ENCODE measurements at regions not wholly inside any gene's neighbourhood (a gene's known extent, or its start where the extent isn't known, plus 50 kb on each side); places are given as distances from the start of the nearest gene placed in this dataset.
A peak's percentile ranks its signal among the peaks of the same experiment; 100 is the strongest.

DNA sequence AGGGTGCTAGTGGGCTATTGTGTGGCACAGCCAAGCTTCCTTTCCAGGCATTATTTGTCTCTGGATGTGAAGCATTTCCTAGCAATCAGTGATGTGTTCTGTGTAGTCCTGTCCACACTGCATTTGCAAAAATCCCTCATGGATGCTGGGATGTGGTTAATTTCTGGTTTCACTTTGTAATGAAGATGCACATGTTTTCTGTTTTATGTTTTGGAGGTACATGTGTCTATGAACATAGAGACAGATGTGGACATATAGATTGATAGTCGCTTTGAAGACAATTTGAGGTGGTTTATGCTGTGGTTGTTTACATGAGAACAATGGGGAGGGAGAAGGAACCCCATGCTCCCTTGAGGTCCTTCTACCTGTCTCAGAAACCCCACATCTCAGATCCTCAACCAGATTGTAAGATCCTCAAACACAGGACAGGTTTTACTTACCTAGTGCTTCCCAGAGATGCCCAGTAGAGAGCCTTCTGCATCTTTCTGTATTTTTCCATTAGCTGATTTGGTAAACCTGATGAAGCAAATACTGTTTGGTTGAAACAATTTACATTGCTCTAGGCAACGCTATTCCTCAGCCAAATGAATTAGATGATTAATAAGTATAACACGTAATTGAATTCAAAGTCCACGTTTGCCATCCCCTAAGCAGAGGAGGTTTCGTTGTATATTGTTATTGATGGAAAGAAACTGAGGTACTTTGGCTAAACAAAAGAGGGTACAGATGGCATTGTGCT is 204.4 kb downstream of the SPP2 start:
- H3K9me3 ChIP-seq: no peaks in the 10 kb centered on the region
- TF ChIP-seq, protein P1, sequence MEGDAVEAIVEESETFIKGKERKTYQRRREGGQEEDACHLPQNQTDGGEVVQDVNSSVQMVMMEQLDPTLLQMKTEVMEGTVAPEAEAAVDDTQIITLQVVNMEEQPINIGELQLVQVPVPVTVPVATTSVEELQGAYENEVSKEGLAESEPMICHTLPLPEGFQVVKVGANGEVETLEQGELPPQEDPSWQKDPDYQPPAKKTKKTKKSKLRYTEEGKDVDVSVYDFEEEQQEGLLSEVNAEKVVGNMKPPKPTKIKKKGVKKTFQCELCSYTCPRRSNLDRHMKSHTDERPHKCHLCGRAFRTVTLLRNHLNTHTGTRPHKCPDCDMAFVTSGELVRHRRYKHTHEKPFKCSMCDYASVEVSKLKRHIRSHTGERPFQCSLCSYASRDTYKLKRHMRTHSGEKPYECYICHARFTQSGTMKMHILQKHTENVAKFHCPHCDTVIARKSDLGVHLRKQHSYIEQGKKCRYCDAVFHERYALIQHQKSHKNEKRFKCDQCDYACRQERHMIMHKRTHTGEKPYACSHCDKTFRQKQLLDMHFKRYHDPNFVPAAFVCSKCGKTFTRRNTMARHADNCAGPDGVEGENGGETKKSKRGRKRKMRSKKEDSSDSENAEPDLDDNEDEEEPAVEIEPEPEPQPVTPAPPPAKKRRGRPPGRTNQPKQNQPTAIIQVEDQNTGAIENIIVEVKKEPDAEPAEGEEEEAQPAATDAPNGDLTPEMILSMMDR (IDR thresholded peaks at IDR 0.05): no peak
- H3K27me3 ChIP-seq: peaks cover 0 to 57% (median 19%) of the 10 kb centered on the region in 7 donors
- WGBS, 2 donors: 86 to 88% methylated on average over 5 of the region's 5 CpGs
- no peak for ATAC-seq
- intact Hi-C loops (cut with DNase I): no loop called here
- H3K4me1 ChIP-seq: peaks cover 0 to 9% (median 0%) of the 10 kb centered on the region in 9 donors
- no peak overlapping the region for H3K4me3 ChIP-seq
- H3K27ac ChIP-seq: no peak overlapping the region
- DNase-seq: no peak
- no peaks in the 10 kb centered on the region for H3K36me3 ChIP-seq

GRCh38 chr2:234252772-234253171 is 202.3 kb downstream of the SPP2 start:
- intact Hi-C loops (cut with DNase I): no loop called here
- no peak for ATAC-seq

DNA sequence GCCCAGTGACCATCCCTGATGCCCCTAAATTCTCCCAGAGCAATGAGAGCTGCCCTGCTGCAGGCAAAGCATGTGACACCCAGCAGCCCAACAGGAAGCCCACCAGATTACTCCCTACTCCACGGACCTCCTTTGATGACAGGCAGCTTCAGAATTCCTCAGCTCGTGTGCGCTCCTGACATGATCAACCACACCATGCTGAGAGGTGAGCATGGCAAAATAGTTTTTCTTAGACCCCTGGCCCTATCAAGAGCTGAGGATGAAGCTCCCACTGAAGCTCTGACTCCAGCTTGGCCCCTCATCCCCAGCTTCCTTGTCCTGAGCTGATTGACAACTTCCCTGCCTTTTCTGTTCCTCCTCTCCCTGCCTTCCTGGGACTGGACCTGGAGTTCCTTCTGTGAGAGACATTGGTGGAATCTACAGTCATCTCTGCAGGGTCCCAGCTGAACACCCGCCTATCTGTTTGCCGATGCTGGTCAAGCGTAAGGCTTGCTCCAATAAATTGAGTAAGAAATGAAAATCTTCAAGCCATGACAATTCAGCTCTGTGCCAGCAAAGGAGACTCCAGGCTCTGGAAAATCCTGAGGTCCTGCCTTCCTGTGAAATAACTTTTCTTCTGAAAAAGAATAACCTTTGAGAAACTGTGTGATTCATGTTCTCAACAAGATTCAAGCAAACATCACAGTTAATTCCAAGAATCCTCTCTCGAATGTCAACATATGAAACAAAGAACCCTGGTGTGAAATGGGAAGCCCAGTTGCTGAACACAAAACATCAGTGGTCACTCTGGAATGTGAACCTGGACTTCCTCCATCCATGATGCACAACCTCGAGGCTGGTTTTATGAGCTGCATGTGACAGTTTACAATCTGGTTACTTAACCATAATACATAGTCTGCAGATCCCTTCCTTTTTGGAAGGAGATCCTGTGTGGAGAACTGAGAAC is 201.1 kb downstream of the SPP2 start:
- TF ChIP-seq, protein P1 (IDR thresholded peaks at IDR 0.05): no peak
- WGBS, 2 donors: 60 to 64% methylated on average over 8 of the region's 8 CpGs
- ATAC-seq (peak in 1 of 8 donors; percentile 22), DNase-seq (no peak)
- intact Hi-C loops (cut with DNase I): no loop called here
- H3K4me1 ChIP-seq: no peaks in the 10 kb centered on the region
- H3K27me3 ChIP-seq: peaks cover 0 to 46% (median 11%) of the 10 kb centered on the region in 7 donors
- no peaks in the 10 kb centered on the region for H3K36me3 ChIP-seq
- H3K27ac ChIP-seq: no peak overlapping the region
- H3K9me3 ChIP-seq: no peaks in the 10 kb centered on the region
- H3K4me3 ChIP-seq: no peak overlapping the region

More at GRCh38 chr2:234252772-234253171, 202.3 kb downstream of the SPP2 start:
- H3K4me3 ChIP-seq: no peak overlapping the region
- no peaks in the 10 kb centered on the region for H3K9me3 ChIP-seq
- H3K36me3 ChIP-seq: no peaks in the 10 kb centered on the region
- DNase-seq: no peak
- TF ChIP-seq, protein P1 (IDR thresholded peaks at IDR 0.05): no peak
- H3K4me1 ChIP-seq: peaks cover 0 to under 1% (median 0%) of the 10 kb centered on the region in 9 donors
- no peak overlapping the region for H3K27ac ChIP-seq
- peaks cover 0 to 51% (median 14%) of the 10 kb centered on the region in 7 donors for H3K27me3 ChIP-seq
- 62 to 70% methylated on average over 7 of the region's 7 CpGs for whole genome bisulfite sequencing, 2 donors

GRCh38 chr2:234250926-234251325 is 200.4 kb downstream of the SPP2 start:
- intact Hi-C loops (cut with DNase I): no loop called here
- DNase-seq (no peak), ATAC-seq (no peak)
- peaks cover 0 to 39% (median 8%) of the 10 kb centered on the region in 7 donors for H3K27me3 ChIP-seq
- H3K36me3 ChIP-seq: no peaks in the 10 kb centered on the region
- no peak overlapping the region for H3K4me3 ChIP-seq
- no peak overlapping the region for H3K27ac ChIP-seq
- H3K4me1 ChIP-seq: no peaks in the 10 kb centered on the region
- H3K9me3 ChIP-seq: no peaks in the 10 kb centered on the region
- 53 to 62% methylated on average over 2 of the region's 2 CpGs for WGBS, 2 donors
- TF ChIP-seq, protein P1 (IDR thresholded peaks at IDR 0.05): no peak

Measured in heart right ventricle (tissue), 16 donors.